T1000 (cell line): ENCODE measurements at regions not wholly inside any gene's neighbourhood (a gene's known extent, or its start where the extent isn't known, plus 50 kb on each side); places are given as distances from the start of the nearest gene placed in this dataset.
"Not testable (repeated sequence)": the region's sequence is repeated elsewhere in the genome, so short reads cannot be mapped to it uniquely, and the experiment has no call there.

Experiments
- DNase-seq: peaks from one replicate; lab custom pipeline; 2025; ENCODE audit warnings: mixed read lengths; lab: John Stamatoyannopoulos, UW

DNA sequence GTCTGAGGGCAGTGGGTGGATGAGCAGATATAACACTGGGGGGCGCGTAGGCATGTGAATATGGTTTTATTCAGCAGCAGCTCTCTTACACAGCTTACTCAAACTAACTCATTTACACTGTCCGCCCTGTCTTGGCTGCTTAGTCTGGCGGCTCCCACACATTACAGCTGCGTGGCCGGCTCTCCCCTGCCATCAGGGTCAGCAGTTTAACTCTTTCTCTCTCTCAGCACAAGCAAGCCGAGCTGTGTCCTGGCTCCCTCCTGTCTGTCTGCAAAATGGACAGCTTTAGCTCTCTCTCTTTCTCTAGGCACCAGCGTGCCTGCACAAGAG is 1310.1 kb upstream of the RAG2 start:
- no peak for DNase-seq

GRCh38 chr11:37907436-37908218 is 1309.6 kb upstream of the RAG2 start:
- no peak for DNase-seq

DNA sequence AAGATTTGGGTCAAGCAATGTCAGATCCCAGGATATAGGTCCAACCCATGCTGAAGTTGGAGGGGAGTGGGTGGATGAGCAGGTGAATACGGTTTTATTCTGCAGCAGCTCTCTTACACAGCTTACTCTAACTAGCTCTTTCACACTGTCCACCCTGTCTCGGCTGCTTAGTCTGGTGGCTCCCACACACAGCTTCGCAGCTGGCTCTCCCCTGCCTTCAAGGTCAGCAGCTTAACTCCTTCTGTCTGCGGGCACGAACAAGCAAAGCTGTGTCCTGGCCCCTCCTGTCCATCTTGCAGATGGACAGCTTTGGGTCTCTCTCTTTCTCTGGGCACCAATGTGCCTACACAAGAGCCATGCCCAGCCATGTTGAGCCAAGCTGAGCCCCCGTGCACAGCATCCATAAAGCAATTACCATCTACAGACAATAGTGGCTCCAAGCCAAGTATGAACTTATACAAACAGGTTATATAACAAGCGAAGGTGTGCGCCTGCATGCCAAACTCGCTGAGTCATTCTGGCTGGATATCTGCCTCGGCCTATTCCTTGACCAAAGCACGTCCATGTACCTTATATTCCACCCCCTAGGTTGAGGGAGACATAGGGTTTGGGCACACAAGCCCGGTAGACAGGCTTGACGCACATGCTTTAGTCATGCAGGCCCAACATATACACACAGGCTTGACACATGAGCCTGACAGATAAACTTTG is 1307.8 kb upstream of the RAG2 start:
- no peak for DNase-seq

- DNase-seq, result no peak
These were observed 1298.0 kb upstream of the RAG2 start for GRCh38 chr11:37896016-37896415.

- no peak for DNase-seq
These were observed 1283.7 kb upstream of the RAG2 start for GRCh38 chr11:37881741-37882140.

- DNase-seq, result no peak
These were observed 1263.6 kb upstream of the RAG2 start for GRCh38 chr11:37861671-37862070.

GRCh38 chr11:37858806-37859537 is 1260.9 kb upstream of the RAG2 start:
- DNase-seq, result not testable (repeated sequence)

GRCh38 chr11:37858398-37858797 is 1260.4 kb upstream of the RAG2 start:
- DNase-seq, result no peak

DNA sequence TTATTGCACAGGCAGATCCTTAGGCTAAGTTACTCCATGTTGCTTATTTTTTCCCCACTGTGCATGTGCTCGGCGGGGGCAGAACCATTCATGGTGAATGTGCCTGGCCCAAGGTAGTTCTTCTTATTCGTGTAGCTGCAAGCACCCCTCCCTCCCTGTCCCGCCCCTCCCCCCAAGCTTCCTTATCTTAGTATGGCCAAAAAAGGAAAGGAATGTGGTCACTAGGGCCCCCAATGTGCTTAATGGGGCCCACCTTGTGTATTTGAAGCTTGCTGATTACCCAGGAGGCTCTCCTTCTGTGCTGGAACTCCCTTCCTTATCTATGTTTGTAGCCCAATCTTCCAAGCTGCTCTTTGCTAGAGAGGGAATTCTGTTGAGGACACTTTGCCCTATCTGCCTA is 1259.7 kb upstream of the RAG2 start:
- no peak for DNase-seq

DNA sequence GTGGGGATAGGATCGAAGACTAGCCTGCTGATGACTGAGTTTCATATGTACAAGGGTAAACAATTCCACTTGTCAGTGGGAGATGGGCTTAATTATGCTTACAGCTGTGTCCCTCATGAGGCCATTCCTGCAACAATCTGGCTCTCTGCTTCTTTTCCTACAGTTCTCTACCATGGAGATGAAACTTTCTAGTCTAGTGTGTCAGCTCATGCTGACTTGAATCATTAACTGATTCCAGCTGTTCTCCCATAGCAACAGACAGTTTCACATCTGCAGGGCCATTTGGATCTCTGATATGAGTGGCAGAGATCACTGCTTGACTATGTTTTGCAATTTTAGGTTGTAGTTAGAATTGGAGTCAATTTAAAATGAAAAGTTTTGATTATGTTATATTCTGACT is 1251.7 kb upstream of the RAG2 start:
- no peak for DNase-seq

GRCh38 chr11:37843603-37844002 is 1245.6 kb upstream of the RAG2 start:
- DNase-seq, result no peak

- DNase-seq, result no peak
These were observed 1243.0 kb upstream of the RAG2 start for GRCh38 chr11:37841016-37841415.

- not testable (repeated sequence) for DNase-seq
These were observed 1242.3 kb upstream of the RAG2 start for GRCh38 chr11:37840345-37840744.

- no peak for DNase-seq
These were observed 1232.5 kb upstream of the RAG2 start for GRCh38 chr11:37830529-37830928.

GRCh38 chr11:37817727-37818270 is 1219.8 kb upstream of the RAG2 start:
- DNase-seq, result no peak

- DNase-seq, result no peak
These were observed 1214.3 kb upstream of the RAG2 start for GRCh38 chr11:37812281-37812880.

DNA sequence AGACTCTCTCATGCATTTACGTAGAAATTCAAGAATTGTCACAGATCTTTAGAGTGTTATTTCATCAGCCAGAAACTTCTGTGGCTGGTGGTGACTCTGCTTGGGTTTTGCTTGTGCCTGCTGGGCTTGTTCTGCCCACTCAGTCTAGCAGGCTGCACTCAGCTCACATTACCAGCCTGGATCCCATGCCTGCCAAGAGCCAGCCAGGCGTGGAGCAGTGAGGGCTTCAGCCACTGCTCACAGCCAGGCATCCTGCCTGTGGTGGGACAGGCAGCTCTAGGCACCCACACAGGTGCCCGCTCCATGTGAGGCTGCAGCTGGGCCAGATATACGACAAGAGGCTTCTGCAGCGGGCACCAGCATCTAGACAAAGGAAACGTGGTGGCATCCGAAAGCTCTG is 1213.3 kb upstream of the RAG2 start:
- no peak for DNase-seq

- DNase-seq, result no peak
These were observed 1206.6 kb upstream of the RAG2 start for GRCh38 chr11:37804666-37805065.

GRCh38 chr11:37788141-37788877 is 1190.3 kb upstream of the RAG2 start:
- DNase-seq, result no peak

DNA sequence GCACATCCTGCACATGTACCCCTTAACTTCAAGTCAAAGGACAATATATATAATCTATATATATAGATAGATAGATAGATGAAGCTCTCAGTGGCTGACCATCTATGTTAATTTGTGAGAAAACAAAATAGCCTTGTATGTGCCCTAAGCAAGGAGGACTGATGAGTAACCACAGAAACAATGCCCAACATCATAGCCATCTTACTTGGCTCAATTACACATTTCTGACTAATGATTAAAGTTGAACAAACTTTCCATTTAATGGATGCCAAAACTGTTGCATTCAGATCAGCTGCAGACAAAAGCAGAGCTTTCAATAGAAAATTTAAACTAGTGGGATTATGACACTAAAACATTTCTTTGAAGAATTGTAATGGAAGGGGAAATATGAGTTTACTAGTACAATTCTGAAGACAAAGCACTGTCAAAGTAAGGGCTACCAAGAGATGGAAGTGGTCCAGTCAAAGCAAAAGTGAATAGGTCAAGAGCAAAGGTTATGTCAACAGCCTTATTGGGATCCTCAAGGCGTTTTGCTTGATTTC is 1188.2 kb upstream of the RAG2 start:
- no peak for DNase-seq

GRCh38 chr11:37774441-37774840 is 1176.4 kb upstream of the RAG2 start:
- DNase-seq, result no peak
